PC-3 (cell line): ENCODE measurements at regions not wholly inside any gene's neighbourhood (a gene's known extent, or its start where the extent isn't known, plus 50 kb on each side); places are given as distances from the start of the nearest gene placed in this dataset.

ENCODE experiments used
- CTCF ChIP-seq: fragments of 300-600 bp; sonication (generic); conservative IDR thresholded peaks from 2 replicates; pipeline ENCODE4 v1.5.1; 2017; ENCODE audit warnings: antibody characterized with exemption, low read depth, mild to moderate bottlenecking, low read length
- EZH2 ChIP-seq: fragments of 300-600 bp; sonication (generic); IDR thresholded peaks from one replicate; pipeline ENCODE4 v1.6.1; 2017; ENCODE audit warnings: antibody characterized with exemption, mild to moderate bottlenecking, low read length; ENCODE audit not compliant: unreplicated experiment
- EZH2phosphoT487 ChIP-seq: fragments of 300-600 bp; sonication (generic); IDR thresholded peaks from 2 replicates; pipeline ENCODE4 v1.6.1; 2018; ENCODE audit warnings: mild to moderate bottlenecking, antibody characterized with exemption, low read length, borderline replicate concordance

- TF ChIP-seq CTCF (no peak), EZH2phosphoT487 (no peak), EZH2 (no peak)
These were observed 838.2 kb upstream of the B3GALT2 start for GRCh38 chr1:194024659-194025058.
